Adrenal gland (tissue), 9 donors: ENCODE measurements at regions not wholly inside any gene's neighbourhood (a gene's known extent, or its start where the extent isn't known, plus 50 kb on each side); places are given as distances from the start of the nearest gene placed in this dataset.
"Not testable (repeated sequence)": the region's sequence is repeated elsewhere in the genome, so short reads cannot be mapped to it uniquely, and the experiment has no call there.

Experiments
- DNase-seq, 7 donors: peaks; one replicate each; pipeline ENCODE4 v3.0.0-alpha.2; 2019 to 2020
- H3K27ac ChIP-seq, 5 donors: fragments of 200-600 bp; sonication (generic) in 4 of 5; 1 replicate in 3 of 5; 2 replicates in 2 of 5; pipeline versions ENCODE4 v1.5.1 to v1.8.0; 2016 to 2020; ENCODE audit warnings: mild to moderate bottlenecking in 1 of 5
- H3K27me3 ChIP-seq: fragments of 200-600 bp; 2 replicates; pipeline ENCODE4 v1.8.0; 2021
- H3K36me3 ChIP-seq, 2 donors: fragments of 200-600 bp; replicated peaks in 1 of 2; 1 replicate in 1 of 2; 2 replicates in 1 of 2; pipeline versions ENCODE4 v1.5.1 to v1.8.0; 2018 to 2022
- H3K4me1 ChIP-seq, 2 donors: fragments of 200-600 bp; replicated peaks in 1 of 2; 1 replicate in 1 of 2; 2 replicates in 1 of 2; pipeline versions ENCODE4 v1.5.1 to v1.8.0; 2018 to 2021
- H3K4me3 ChIP-seq, 4 donors: fragments of 200-600 bp; sonication (generic) in 3 of 4; one replicate each; pipeline ENCODE4 v1.5.1; 2016 to 2018
- H3K9me3 ChIP-seq, 3 donors: fragments of 200-600 bp; sonication (generic) in 1 of 3; replicated peaks in 1 of 3; 1 replicate in 2 of 3; 2 replicates in 1 of 3; pipeline versions ENCODE4 v1.5.1 to v1.8.0; 2016 to 2021
- WGBS, 4 donors: extraction: QIAGEN DNeasy Blood & Tissue Kit in 2 of 4; methylation state at CpG; one replicate each; pipeline versions ENCODE4 v1.1.5 to v1.1.7; 2013 to 2017; 5-methylcytosine and 5-hydroxymethylcytosine counted together
- intact Hi-C, 2 donors: fragments of 100-400 bp; cut with DNase I; formaldehyde crosslinking; loops; one replicate each; pipeline versions ENCODE4 v1.14.1 to v1.15.0; 2022 to 2023
- donor health status: healthy with polysubstance abuse.
- donor health status: Bipolar disorder and iron deficiency.
- donor health status: DM: yes; HTN: yes; CAD: no.
- donor health status: DM: no; HTN: no; CAD: no.
- donor health status: DM: no; HTN: no; CAD: no.

DNA sequence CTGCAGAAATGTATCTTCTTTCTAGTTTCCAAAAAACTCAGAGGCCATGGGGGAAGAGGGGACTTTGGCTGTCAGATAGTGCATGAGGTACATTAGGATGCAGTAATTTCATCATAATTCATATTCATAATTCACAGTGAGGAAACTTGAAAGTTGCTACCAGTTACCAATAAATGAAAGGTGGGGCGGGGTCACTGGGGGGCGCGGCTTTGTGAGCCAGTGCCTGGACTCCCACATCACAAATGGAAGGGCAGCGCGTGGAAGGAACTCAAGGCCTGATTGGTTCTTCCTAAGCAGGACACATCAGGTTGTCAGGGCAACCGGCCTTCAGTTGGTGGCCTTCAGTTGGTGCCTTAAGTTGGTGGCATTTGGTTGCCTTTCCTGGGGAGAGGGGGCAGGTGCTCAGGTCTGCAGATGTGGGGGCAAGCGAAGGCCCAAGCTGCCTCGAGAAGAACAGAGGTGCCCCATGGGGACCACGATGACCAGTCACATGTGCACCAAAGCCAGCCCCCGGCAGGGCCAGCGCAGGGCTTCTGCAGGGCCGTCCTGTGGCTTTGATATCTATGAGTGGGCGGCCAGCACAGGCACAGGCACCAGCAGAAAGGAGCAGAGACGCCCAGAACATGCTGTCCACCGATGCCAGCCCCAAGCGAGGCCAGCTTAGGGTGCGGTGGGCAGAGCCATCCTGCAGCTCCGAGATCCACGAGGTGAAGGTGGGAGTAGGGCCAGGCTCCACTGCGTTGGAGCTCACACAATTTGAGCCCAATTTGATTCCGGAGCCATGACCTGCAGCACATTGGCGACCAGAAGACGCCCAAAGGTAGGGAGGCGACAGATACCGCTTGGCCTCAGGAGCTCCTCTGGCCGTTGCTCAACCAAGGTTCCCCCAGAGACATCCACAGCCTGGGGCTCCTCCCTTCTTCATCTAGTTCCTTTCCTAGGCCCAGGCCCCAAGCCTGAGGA, 3248.2 kb upstream of the OR11H1 start:
- intact Hi-C loops, DNase-seq, H3K9me3 ChIP-seq, H3K4me1 ChIP-seq, H3K27ac ChIP-seq, H3K36me3 ChIP-seq, H3K4me3 ChIP-seq, H3K27me3 ChIP-seq: not testable (repeated sequence)
- 67 to 73% (median 73%) methylated on average over 5 to 26 of the region's 26 CpGs for WGBS, 4 donors

- H3K4me1 ChIP-seq, H3K27me3 ChIP-seq, DNase-seq, H3K27ac ChIP-seq, H3K9me3 ChIP-seq, H3K4me3 ChIP-seq, intact Hi-C loops, H3K36me3 ChIP-seq: not testable (repeated sequence)
- 0 to 8% (median 4%) methylated on average over 1 to 2 of the region's 2 CpGs for WGBS, 4 donors
Measured at GRCh38 chr22:12284690-12285089, 3243.3 kb upstream of the OR11H1 start.

DNA sequence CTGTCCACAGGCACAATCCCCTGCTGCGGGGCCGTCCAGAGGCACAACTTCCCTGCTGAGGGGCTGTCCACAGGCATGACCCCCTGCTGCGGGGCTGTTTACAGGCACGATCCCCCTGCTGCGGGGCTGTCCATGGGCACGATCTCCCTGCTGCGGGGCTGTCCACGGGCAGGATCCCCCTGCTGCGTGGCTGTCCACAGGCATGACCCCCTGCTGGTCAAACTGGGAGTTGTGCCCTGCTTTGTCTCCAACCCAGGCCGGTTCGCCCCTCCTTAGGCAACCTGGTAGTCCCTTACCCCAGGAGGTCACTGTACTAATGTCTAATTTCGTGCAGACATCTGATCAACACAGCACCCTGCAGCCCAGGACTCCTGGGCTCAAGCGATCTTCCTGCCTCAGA, 3230.6 kb upstream of the OR11H1 start:
- H3K4me3 ChIP-seq, H3K4me1 ChIP-seq, H3K36me3 ChIP-seq, H3K27ac ChIP-seq, H3K27me3 ChIP-seq, intact Hi-C loops, H3K9me3 ChIP-seq: not testable (repeated sequence)
- peak in 2 of 7 donors; percentile 15 to 50 for DNase-seq
- 53 to 73% (median 70%) methylated on average over 4 to 13 of the region's 13 CpGs for WGBS, 4 donors
